GM13976 (cell line): ENCODE measurements at regions not wholly inside any gene's neighbourhood (a gene's known extent, or its start where the extent isn't known, plus 50 kb on each side); places are given as distances from the start of the nearest gene placed in this dataset.
"Not testable (repeated sequence)": the region's sequence is repeated elsewhere in the genome, so short reads cannot be mapped to it uniquely, and the experiment has no call there.

Experiments
- DNase-seq: peaks from one replicate; pipeline ENCODE4 v3.0.0; 2012; ENCODE audit warnings: low spot score
- CTCF ChIP-seq: IDR thresholded peaks from 2 replicates; pipeline ENCODE4 v1.5.1; 2012; ENCODE audit warnings: borderline replicate concordance, mild to moderate bottlenecking; ENCODE audit not compliant: insufficient read depth; ENCODE audit errors: extremely low read depth, missing control alignments, control extremely low read depth
- in situ Hi-C: fragments of 300-500 bp; cut with MboI; formaldehyde crosslinking; loops from one replicate; pipeline ENCODE4 v1.12.0; 2022; ENCODE audit warnings: low sequenced_read_pairs, mixed read lengths, inconsistent platforms; ENCODE audit not compliant: unreplicated experiment

- no peak for DNase-seq
- in situ Hi-C loops, result no loop called here
- no peak for TF ChIP-seq CTCF
Measured at GRCh38 chr1:199937661-199938060, 89.8 kb upstream of the NR5A2 start.

GRCh38 chr1:199944986-199945385 is 82.5 kb upstream of the NR5A2 start:
- no peak for TF ChIP-seq CTCF
- no peak for DNase-seq
- in situ Hi-C loops, result no loop called here

GRCh38 chr1:199945591-199945990 is 81.9 kb upstream of the NR5A2 start:
- in situ Hi-C loops, result no loop called here
- no peak for DNase-seq
- no peak for TF ChIP-seq CTCF

GRCh38 chr1:199946305-199947155 is 81.0 kb upstream of the NR5A2 start:
- DNase-seq, result no peak
- in situ Hi-C loops, result no loop called here
- TF ChIP-seq CTCF, result no peak

GRCh38 chr1:199948587-199949280 is 78.8 kb upstream of the NR5A2 start:
- no peak for TF ChIP-seq CTCF
- in situ Hi-C loops, result no loop called here
- no peak for DNase-seq

GRCh38 chr1:199951005-199951404 is 76.5 kb upstream of the NR5A2 start:
- in situ Hi-C loops, DNase-seq: not testable (repeated sequence)

GRCh38 chr1:199953651-199954050 is 73.9 kb upstream of the NR5A2 start:
- no peak for TF ChIP-seq CTCF
- no peak for DNase-seq
- in situ Hi-C loops, result no loop called here
